ENCODE measurements at regions not wholly inside any gene's neighbourhood (a gene's known extent, or its start where the extent isn't known, plus 50 kb on each side); places are given as distances from the start of the nearest gene placed in this dataset.

GRCh38 chr6:3991941-3992340 is 87.0 kb downstream of the FAM217A start:
- no peak overlapping the region for H3K4me3 ChIP-seq (ENCODE audit: low read depth, low read length)
- TF ChIP-seq MYC (IDR thresholded peaks at IDR 0.05; ENCODE audit: low read depth, low read length) (no peak), POLR2A (IDR thresholded peaks at IDR 0.05; ENCODE audit: extremely low read depth, insufficient read length) (no peak), CTCF (IDR thresholded peaks at IDR 0.05; ENCODE audit: low read depth, low read length) (no peak), MAX (IDR thresholded peaks at IDR 0.05; ENCODE audit: low read depth, low read length) (no peak)
- DNase-seq (ENCODE audit: low read depth): no peak

GRCh38 chr6:3996349-3996748 is 82.6 kb downstream of the FAM217A start:
- DNase-seq (ENCODE audit: low read depth): no peak
- H3K4me3 ChIP-seq (ENCODE audit: low read depth, low read length): no peak overlapping the region
- TF ChIP-seq POLR2A (IDR thresholded peaks at IDR 0.05; ENCODE audit: extremely low read depth, insufficient read length) (no peak), MAX (IDR thresholded peaks at IDR 0.05; ENCODE audit: low read depth, low read length) (no peak), CTCF (IDR thresholded peaks at IDR 0.05; ENCODE audit: low read depth, low read length) (no peak), MYC (IDR thresholded peaks at IDR 0.05; ENCODE audit: low read depth, low read length) (no peak)

- no peak for DNase-seq (ENCODE audit: low read depth)
- TF ChIP-seq POLR2A (IDR thresholded peaks at IDR 0.05; ENCODE audit: extremely low read depth, insufficient read length) (no peak), MYC (IDR thresholded peaks at IDR 0.05; ENCODE audit: low read depth, low read length) (no peak)
- H3K4me3 ChIP-seq (ENCODE audit: low read depth, low read length): no peak overlapping the region
Observed at GRCh38 chr6:3997177-3997770, 81.7 kb downstream of the FAM217A start.

GRCh38 chr6:3999800-4000661 is 78.9 kb downstream of the FAM217A start:
- no peak overlapping the region for H3K4me3 ChIP-seq (ENCODE audit: low read depth, low read length)
- TF ChIP-seq MYC (IDR thresholded peaks at IDR 0.05; ENCODE audit: low read depth, low read length) (no peak), MAX (IDR thresholded peaks at IDR 0.05; ENCODE audit: low read depth, low read length) (no peak), CTCF (IDR thresholded peaks at IDR 0.05; ENCODE audit: low read depth, low read length) (no peak), POLR2A (IDR thresholded peaks at IDR 0.05; ENCODE audit: extremely low read depth, insufficient read length) (no peak)
- no peak for DNase-seq (ENCODE audit: low read depth)

GRCh38 chr6:4004249-4004648 is 74.7 kb downstream of the FAM217A start:
- no peak for TF ChIP-seq MYC (IDR thresholded peaks at IDR 0.05; ENCODE audit: low read depth, low read length)
- TF ChIP-seq POLR2A (IDR thresholded peaks at IDR 0.05; ENCODE audit: extremely low read depth, insufficient read length): no peak
- TF ChIP-seq CTCF (IDR thresholded peaks at IDR 0.05; ENCODE audit: low read depth, low read length): no peak
- TF ChIP-seq MAX (IDR thresholded peaks at IDR 0.05; ENCODE audit: low read depth, low read length): no peak
- no peak for DNase-seq (ENCODE audit: low read depth)
- H3K4me3 ChIP-seq (ENCODE audit: low read depth, low read length): no peak overlapping the region

- TF ChIP-seq POLR2A (IDR thresholded peaks at IDR 0.05; ENCODE audit: extremely low read depth, insufficient read length): no peak
- TF ChIP-seq MYC (IDR thresholded peaks at IDR 0.05; ENCODE audit: low read depth, low read length): no peak
- peak; percentile 43 for TF ChIP-seq CTCF (IDR thresholded peaks at IDR 0.05; ENCODE audit: low read depth, low read length)
- TF ChIP-seq MAX (IDR thresholded peaks at IDR 0.05; ENCODE audit: low read depth, low read length): peak; percentile 13; the same call in 1 of the 2 replicates
- no peak overlapping the region for H3K4me3 ChIP-seq (ENCODE audit: low read depth, low read length)
- peak; percentile 82 for DNase-seq (ENCODE audit: low read depth)
Observed at GRCh38 chr6:4008324-4009047, 70.5 kb downstream of the FAM217A start.
